ENCODE measurements at regions not wholly inside any gene's neighbourhood (a gene's known extent, or its start where the extent isn't known, plus 50 kb on each side); places are given as distances from the start of the nearest gene placed in this dataset.

GRCh38 chr1:238264951-238265350 is 374.2 kb upstream of the ZP4 start:
- no peak for TF ChIP-seq SMAD4 (CRISPR knock-in tag; IDR thresholded peaks at IDR 0.05)
- TF ChIP-seq, protein P1, sequence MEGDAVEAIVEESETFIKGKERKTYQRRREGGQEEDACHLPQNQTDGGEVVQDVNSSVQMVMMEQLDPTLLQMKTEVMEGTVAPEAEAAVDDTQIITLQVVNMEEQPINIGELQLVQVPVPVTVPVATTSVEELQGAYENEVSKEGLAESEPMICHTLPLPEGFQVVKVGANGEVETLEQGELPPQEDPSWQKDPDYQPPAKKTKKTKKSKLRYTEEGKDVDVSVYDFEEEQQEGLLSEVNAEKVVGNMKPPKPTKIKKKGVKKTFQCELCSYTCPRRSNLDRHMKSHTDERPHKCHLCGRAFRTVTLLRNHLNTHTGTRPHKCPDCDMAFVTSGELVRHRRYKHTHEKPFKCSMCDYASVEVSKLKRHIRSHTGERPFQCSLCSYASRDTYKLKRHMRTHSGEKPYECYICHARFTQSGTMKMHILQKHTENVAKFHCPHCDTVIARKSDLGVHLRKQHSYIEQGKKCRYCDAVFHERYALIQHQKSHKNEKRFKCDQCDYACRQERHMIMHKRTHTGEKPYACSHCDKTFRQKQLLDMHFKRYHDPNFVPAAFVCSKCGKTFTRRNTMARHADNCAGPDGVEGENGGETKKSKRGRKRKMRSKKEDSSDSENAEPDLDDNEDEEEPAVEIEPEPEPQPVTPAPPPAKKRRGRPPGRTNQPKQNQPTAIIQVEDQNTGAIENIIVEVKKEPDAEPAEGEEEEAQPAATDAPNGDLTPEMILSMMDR (IDR thresholded peaks at IDR 0.05), result no peak
- no peak for TF ChIP-seq TCF7 (CRISPR knock-in tag; IDR thresholded peaks at IDR 0.05; ENCODE audit: low read depth)
- TF ChIP-seq, protein P2, sequence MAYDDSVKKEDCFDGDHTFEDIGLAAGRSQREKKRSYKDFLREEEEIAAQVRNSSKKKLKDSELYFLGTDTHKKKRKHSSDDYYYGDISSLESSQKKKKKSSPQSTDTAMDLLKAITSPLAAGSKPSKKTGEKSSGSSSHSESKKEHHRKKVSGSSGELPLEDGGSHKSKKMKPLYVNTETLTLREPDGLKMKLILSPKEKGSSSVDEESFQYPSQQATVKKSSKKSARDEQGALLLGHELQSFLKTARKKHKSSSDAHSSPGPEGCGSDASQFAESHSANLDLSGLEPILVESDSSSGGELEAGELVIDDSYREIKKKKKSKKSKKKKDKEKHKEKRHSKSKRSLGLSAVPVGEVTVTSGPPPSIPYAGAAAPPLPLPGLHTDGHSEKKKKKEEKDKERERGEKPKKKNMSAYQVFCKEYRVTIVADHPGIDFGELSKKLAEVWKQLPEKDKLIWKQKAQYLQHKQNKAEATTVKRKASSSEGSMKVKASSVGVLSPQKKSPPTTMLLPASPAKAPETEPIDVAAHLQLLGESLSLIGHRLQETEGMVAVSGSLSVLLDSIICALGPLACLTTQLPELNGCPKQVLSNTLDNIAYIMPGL (CRISPR knock-in tag; IDR thresholded peaks at IDR 0.05), result no peak
- no peak for TF ChIP-seq ETV6 (CRISPR knock-in tag; IDR thresholded peaks at IDR 0.05)
- TF ChIP-seq, protein P3, sequence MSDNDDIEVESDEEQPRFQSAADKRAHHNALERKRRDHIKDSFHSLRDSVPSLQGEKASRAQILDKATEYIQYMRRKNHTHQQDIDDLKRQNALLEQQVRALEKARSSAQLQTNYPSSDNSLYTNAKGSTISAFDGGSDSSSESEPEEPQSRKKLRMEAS (CRISPR knock-in tag; IDR thresholded peaks at IDR 0.05), result no peak
- TF ChIP-seq SP1 (CRISPR knock-in tag; conservative IDR thresholded peaks at IDR 0.05), result no peak
- no peak for TF ChIP-seq AFF4 (CRISPR knock-in tag; IDR thresholded peaks at IDR 0.05; ENCODE audit: borderline replicate concordance)
- no peak for TF ChIP-seq KAT7 (CRISPR knock-in tag; IDR thresholded peaks at IDR 0.05; ENCODE audit: borderline replicate concordance)
- no peak for TF ChIP-seq ATF6 (CRISPR knock-in tag; IDR thresholded peaks at IDR 0.05)
- no peak for TF ChIP-seq ZNF121 (CRISPR knock-in tag; IDR thresholded peaks at IDR 0.05)
- TF ChIP-seq, protein P4, sequence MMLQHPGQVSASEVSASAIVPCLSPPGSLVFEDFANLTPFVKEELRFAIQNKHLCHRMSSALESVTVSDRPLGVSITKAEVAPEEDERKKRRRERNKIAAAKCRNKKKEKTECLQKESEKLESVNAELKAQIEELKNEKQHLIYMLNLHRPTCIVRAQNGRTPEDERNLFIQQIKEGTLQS (CRISPR knock-in tag; conservative IDR thresholded peaks at IDR 0.05), result no peak
- no peak for TF ChIP-seq ZBTB21 (CRISPR knock-in tag; IDR thresholded peaks at IDR 0.05; ENCODE audit: borderline replicate concordance)
